ENCODE measurements at regions not wholly inside any gene's neighbourhood (a gene's known extent, or its start where the extent isn't known, plus 50 kb on each side); places are given as distances from the start of the nearest gene placed in this dataset.
"Not testable (repeated sequence)": the region's sequence is repeated elsewhere in the genome, so short reads cannot be mapped to it uniquely, and the experiment has no call there.

- DNase-seq: no peak
These were observed 133.0 kb upstream of the C1QTNF7 start for GRCh38 chr4:15294832-15295231.

- no peak for DNase-seq
These were observed 132.2 kb upstream of the C1QTNF7 start for GRCh38 chr4:15295421-15296162.

- DNase-seq: no peak
These were observed 130.5 kb upstream of the C1QTNF7 start for GRCh38 chr4:15297344-15297743.

GRCh38 chr4:15299627-15300026, 128.2 kb upstream of the C1QTNF7 start:
- DNase-seq: no peak

GRCh38 chr4:15303052-15303641, 124.7 kb upstream of the C1QTNF7 start:
- DNase-seq: no peak

GRCh38 chr4:15314974-15315373, 112.9 kb upstream of the C1QTNF7 start:
- DNase-seq: no peak

GRCh38 chr4:15317246-15317645, 110.6 kb upstream of the C1QTNF7 start:
- DNase-seq: no peak

- DNase-seq: no peak
These were observed 109.0 kb upstream of the C1QTNF7 start for GRCh38 chr4:15318621-15319348.

GRCh38 chr4:15320121-15320678, 107.6 kb upstream of the C1QTNF7 start:
- no peak for DNase-seq

- no peak for DNase-seq
These were observed 105.8 kb upstream of the C1QTNF7 start for GRCh38 chr4:15322006-15322405.

- no peak for DNase-seq
These were observed 101.8 kb upstream of the C1QTNF7 start for GRCh38 chr4:15325987-15326386.

GRCh38 chr4:15327311-15328298, 100.2 kb upstream of the C1QTNF7 start:
- DNase-seq: no peak

- DNase-seq: no peak
These were observed 95.9 kb upstream of the C1QTNF7 start for GRCh38 chr4:15331930-15332329.

GRCh38 chr4:15332377-15332776, 95.5 kb upstream of the C1QTNF7 start:
- DNase-seq: no peak

GRCh38 chr4:15333692-15334633, 93.9 kb upstream of the C1QTNF7 start:
- no peak for DNase-seq

- no peak for DNase-seq
These were observed 91.2 kb upstream of the C1QTNF7 start for GRCh38 chr4:15336410-15337167.

- not testable (repeated sequence) for DNase-seq
These were observed 90.6 kb upstream of the C1QTNF7 start for GRCh38 chr4:15337168-15337657.

GRCh38 chr4:15339737-15340136, 88.1 kb upstream of the C1QTNF7 start:
- no peak for DNase-seq

- DNase-seq: no peak
These were observed 87.5 kb upstream of the C1QTNF7 start for GRCh38 chr4:15340332-15340731.
